Neural cell (in vitro differentiated cells): ENCODE measurements at regions not wholly inside any gene's neighbourhood (a gene's known extent, or its start where the extent isn't known, plus 50 kb on each side); places are given as distances from the start of the nearest gene placed in this dataset.

Experiments
- H2AFZ ChIP-seq: fragments of 200-600, 300-800 bp; sonication (generic), shearing (Covaris generic); 2 replicates; pipeline ENCODE4 v1.6.0; 2014; ENCODE audit warnings: low read depth, mild to moderate bottlenecking, antibody characterized with exemption, low read length, moderate library complexity
- H3F3A ChIP-seq: fragments of 200-600 bp; shearing (Covaris generic); 2 replicates; pipeline ENCODE4 v1.6.1; 2016; ENCODE audit warnings: mild to moderate bottlenecking, moderate library complexity, mixed read lengths, antibody characterized with exemption, low read length; ENCODE audit not compliant: insufficient read depth, poor library complexity, severe bottlenecking
- H3K27ac ChIP-seq: fragments of 200-600, 300-800 bp; sonication (generic), shearing (Covaris generic); 2 replicates; pipeline ENCODE4 v1.5.1; 2014; ENCODE audit warnings: mild to moderate bottlenecking, low read length, moderate library complexity
- H3K27me3 ChIP-seq: fragments of 300-800, 200-600 bp; sonication (generic), shearing (Covaris generic); 2 replicates; pipeline ENCODE4 v1.6.0; 2014; ENCODE audit warnings: mild to moderate bottlenecking, low read depth, low read length, moderate library complexity; ENCODE audit not compliant: insufficient read depth
- H3K36me3 ChIP-seq: fragments of 300-800, 200-600 bp; sonication (generic), shearing (Covaris generic); 2 replicates; pipeline ENCODE4 v1.5.1; 2014; ENCODE audit warnings: mild to moderate bottlenecking, antibody characterized with exemption, low read length, moderate library complexity; ENCODE audit not compliant: insufficient read depth
- H3K4me2 ChIP-seq: fragments of 300-800, 200-600 bp; sonication (generic), shearing (Covaris generic); 2 replicates; pipeline ENCODE4 v1.6.0; 2014; ENCODE audit warnings: mild to moderate bottlenecking, low read length
- H3K4me3 ChIP-seq: fragments of 300-800, 200-600 bp; sonication (generic), shearing (Covaris generic); 2 replicates; pipeline ENCODE4 v1.5.1; 2014; ENCODE audit warnings: mild to moderate bottlenecking, low read length, moderate library complexity
- H3K79me2 ChIP-seq: fragments of 200-600 bp; shearing (Covaris generic); replicated peaks from 2 replicates; pipeline ENCODE4 v1.6.0; 2014; ENCODE audit warnings: mild to moderate bottlenecking, low read length, moderate library complexity; ENCODE audit not compliant: insufficient read depth
- H3K9ac ChIP-seq: fragments of 300-800, 200-600 bp; sonication (generic), shearing (Covaris generic); 2 replicates; pipeline ENCODE4 v1.6.1; 2016; ENCODE audit warnings: mild to moderate bottlenecking, low read length, mixed read lengths
- H3K9me2 ChIP-seq: fragments of 200-600 bp; shearing (Covaris generic); 2 replicates; pipeline ENCODE4 v1.6.1; 2016; ENCODE audit warnings: mild to moderate bottlenecking, low read length, mixed read lengths; ENCODE audit not compliant: insufficient read depth
- H3K9me3 ChIP-seq: fragments of 200-600, 300-800 bp; sonication (generic), shearing (Covaris generic); 2 replicates; pipeline ENCODE4 v1.6.1; 2016; ENCODE audit warnings: mild to moderate bottlenecking, mixed run types, low read length, moderate library complexity, mixed read lengths
- H4K20me1 ChIP-seq: fragments of 200-600 bp; shearing (Covaris generic); 2 replicates; pipeline ENCODE4 v1.6.1; 2016; ENCODE audit warnings: mild to moderate bottlenecking, mixed run types; ENCODE audit not compliant: insufficient read depth
- CTCF ChIP-seq: fragments of 450-650 bp; IDR thresholded peaks from 2 replicates; pipeline ENCODE4 v1.5.1; 2014; ENCODE audit warnings: antibody characterized with exemption, mild to moderate bottlenecking, moderate library complexity; ENCODE audit not compliant: poor library complexity, severe bottlenecking
- EP300 ChIP-seq: fragments of 450-650 bp; conservative IDR thresholded peaks from 2 replicates; pipeline ENCODE4 v1.6.1; 2014; ENCODE audit warnings: antibody characterized with exemption, mild to moderate bottlenecking, moderate library complexity; ENCODE audit not compliant: poor library complexity, severe bottlenecking
- EZH2 ChIP-seq: fragments of 200-600, 300-800 bp; shearing (Covaris generic), sonication (generic); IDR thresholded peaks from 2 replicates; pipeline ENCODE4 v1.6.1; 2014; ENCODE audit warnings: antibody characterized with exemption, low read length, borderline replicate concordance, mild to moderate bottlenecking; ENCODE audit not compliant: insufficient read depth, poor library complexity, severe bottlenecking
- MXI1 ChIP-seq: fragments of 450-650 bp; conservative IDR thresholded peaks from 2 replicates; pipeline ENCODE4 v1.6.1; 2014; ENCODE audit warnings: antibody characterized with exemption, mild to moderate bottlenecking; ENCODE audit not compliant: poor library complexity, severe bottlenecking
- POLR2AphosphoS5 ChIP-seq: IDR thresholded peaks from 2 replicates; pipeline ENCODE4 v1.6.1; 2012
- RAD21 ChIP-seq: fragments of 450-650 bp; conservative IDR thresholded peaks from 2 replicates; pipeline ENCODE4 v1.6.1; 2014; ENCODE audit warnings: antibody characterized with exemption, mild to moderate bottlenecking, moderate library complexity
- REST ChIP-seq: IDR thresholded peaks from 2 replicates; pipeline ENCODE4 v1.6.1; 2012; ENCODE audit warnings: borderline replicate concordance
- SMC3 ChIP-seq: fragments of 450-650 bp; conservative IDR thresholded peaks from 2 replicates; pipeline ENCODE4 v1.6.1; 2014; ENCODE audit warnings: antibody characterized with exemption, mild to moderate bottlenecking, moderate library complexity; ENCODE audit not compliant: poor library complexity
- TAF1 ChIP-seq: IDR thresholded peaks from 2 replicates; pipeline ENCODE4 v1.6.1; 2012; ENCODE audit warnings: low read depth

DNA sequence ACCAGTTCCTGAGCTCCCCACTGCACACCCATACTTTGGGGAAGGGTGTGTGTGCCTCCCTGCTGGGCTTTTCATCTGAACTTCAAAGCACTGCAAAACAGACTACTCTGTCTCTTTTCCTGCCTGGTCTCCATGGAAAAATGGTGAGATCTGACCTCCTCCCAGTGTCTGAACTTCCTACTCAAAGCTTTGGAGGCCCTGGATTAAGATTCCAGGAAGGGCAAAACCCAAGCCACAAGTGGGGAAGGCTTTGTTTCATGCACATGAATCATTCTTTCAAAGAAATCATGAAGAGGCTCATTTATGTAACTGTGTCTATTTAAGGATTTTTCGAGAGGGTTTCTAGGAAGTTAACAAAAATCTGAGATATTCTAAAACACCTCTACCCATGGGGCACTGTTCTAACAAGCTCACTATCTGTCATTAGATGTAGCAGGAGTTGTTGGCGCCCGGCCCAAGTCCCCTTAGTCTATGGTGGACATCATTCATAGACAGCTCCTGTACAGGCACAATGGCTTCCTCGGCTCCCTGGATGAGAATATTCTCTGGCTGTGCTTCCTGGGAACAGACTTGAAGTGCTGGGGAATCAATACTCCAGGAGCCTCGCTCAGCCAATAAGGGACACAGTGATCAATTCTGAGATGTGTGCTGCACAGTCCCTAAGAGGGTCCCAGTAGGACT lies 224.0 kb downstream of the KTN1 start:
- Histone ChIP-seq H3K4me2 (no peak overlapping the region), H2AFZ (no peak overlapping the region), H3K9me3 (no peaks in the 10 kb centered on the region), H3K4me3 (no peak overlapping the region), H3K27ac (no peak overlapping the region), H3K27me3 (no peaks in the 10 kb centered on the region), H3K9me2 (no peaks in the 10 kb centered on the region), H3F3A (no peaks in the 10 kb centered on the region), H3K9ac (no peak overlapping the region), H3K36me3 (no peaks in the 10 kb centered on the region), H3K79me2 (no peaks in the 10 kb centered on the region), H4K20me1 (no peaks in the 10 kb centered on the region)
- TF ChIP-seq POLR2AphosphoS5 (no peak), SMC3 (no peak), EZH2 (no peak), MXI1 (no peak), REST (no peak), RAD21 (no peak), EP300 (no peak), TAF1 (no peak), CTCF (no peak)

GRCh38 chr14:55805250-55805649 lies 225.2 kb downstream of the KTN1 start:
- TF ChIP-seq MXI1 (no peak), REST (no peak), CTCF (no peak), SMC3 (no peak), EZH2 (no peak), POLR2AphosphoS5 (no peak), RAD21 (no peak), EP300 (no peak), TAF1 (no peak)
- no peaks in the 10 kb centered on the region for H3K27me3 ChIP-seq
- no peak overlapping the region for H3K4me2 ChIP-seq
- H3K4me3 ChIP-seq: no peak overlapping the region
- no peak overlapping the region for H3K9ac ChIP-seq
- no peak overlapping the region for H2AFZ ChIP-seq
- H3K79me2 ChIP-seq: no peaks in the 10 kb centered on the region
- H3K36me3 ChIP-seq: no peaks in the 10 kb centered on the region
- H4K20me1 ChIP-seq: no peaks in the 10 kb centered on the region
- no peaks in the 10 kb centered on the region for H3K9me2 ChIP-seq
- H3F3A ChIP-seq: no peaks in the 10 kb centered on the region
- H3K9me3 ChIP-seq: no peaks in the 10 kb centered on the region
- no peak overlapping the region for H3K27ac ChIP-seq
